HG02763 (cell line): ENCODE measurements at regions not wholly inside any gene's neighbourhood (a gene's known extent, or its start where the extent isn't known, plus 50 kb on each side); places are given as distances from the start of the nearest gene placed in this dataset.

Experiments used
- ATAC-seq: cut with Tn5 transposase; IDR thresholded peaks from one replicate; pipeline ENCODE4 v1.9.1; 2021; ENCODE audit warnings: mild to moderate bottlenecking, moderate library complexity; ENCODE audit not compliant: unreplicated experiment

- no peak for ATAC-seq
These were observed 86.1 kb upstream of the BZW1 start for GRCh38 chr2:200725596-200725995.

GRCh38 chr2:200728630-200729029, 83.1 kb upstream of the BZW1 start:
- ATAC-seq = no peak

- no peak for ATAC-seq
These were observed 81.4 kb upstream of the BZW1 start for GRCh38 chr2:200730302-200730701.

GRCh38 chr2:200730960-200731359, 80.8 kb upstream of the BZW1 start:
- no peak for ATAC-seq

DNA sequence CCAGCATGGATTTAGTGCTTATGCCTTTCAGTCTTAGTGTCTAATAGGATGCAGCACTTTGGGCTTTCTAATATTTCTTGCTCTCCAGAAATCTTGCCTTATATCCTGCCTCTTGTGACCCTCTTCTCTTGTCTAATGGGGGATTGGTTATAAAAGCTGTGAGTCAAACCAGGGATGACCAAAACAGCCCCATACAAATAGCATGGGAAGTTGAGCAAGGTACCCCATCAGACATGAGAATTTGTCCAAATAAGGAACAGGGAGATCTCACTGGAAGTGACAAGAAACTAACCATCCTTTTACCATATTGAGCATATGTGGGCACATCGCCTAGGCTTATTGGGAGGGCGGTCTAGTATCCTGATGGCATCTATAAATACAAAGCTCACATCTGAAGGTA, 78.8 kb upstream of the BZW1 start:
- ATAC-seq = no peak

- ATAC-seq = no peak
These were observed 78.0 kb upstream of the BZW1 start for GRCh38 chr2:200733713-200734198.

GRCh38 chr2:200735061-200735460, 76.6 kb upstream of the BZW1 start:
- ATAC-seq = no peak

DNA sequence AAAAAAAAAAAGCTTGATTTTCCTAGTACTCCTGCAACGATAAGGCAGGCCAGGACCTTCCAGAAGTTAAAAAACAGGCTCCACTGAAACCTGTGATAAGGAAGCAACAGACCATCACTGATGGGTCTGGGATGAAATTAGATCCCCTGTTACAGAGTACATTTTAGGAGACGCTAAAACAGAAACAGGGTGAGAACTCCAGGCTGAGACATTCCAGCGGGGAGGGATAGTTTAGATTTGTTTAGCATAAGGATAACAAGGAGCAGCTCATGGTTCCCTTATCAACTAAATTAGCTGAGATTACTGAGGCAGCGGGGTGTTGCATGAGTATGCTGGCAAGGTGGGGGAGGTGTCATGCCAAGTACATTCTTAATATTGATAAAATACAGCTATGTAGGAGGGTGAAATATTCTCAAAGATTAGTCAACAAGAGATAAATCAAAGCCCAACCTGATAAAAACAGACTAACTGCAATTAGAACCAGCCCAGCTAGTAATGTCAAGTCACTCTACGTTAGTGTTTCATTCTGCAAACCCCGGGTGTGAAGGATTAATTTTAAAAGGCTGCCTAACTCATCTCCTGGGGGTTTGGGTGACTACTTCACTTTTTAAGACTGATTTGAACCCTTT, 75.0 kb upstream of the BZW1 start:
- ATAC-seq = no peak

GRCh38 chr2:200737585-200737984, 74.1 kb upstream of the BZW1 start:
- ATAC-seq = no peak

DNA sequence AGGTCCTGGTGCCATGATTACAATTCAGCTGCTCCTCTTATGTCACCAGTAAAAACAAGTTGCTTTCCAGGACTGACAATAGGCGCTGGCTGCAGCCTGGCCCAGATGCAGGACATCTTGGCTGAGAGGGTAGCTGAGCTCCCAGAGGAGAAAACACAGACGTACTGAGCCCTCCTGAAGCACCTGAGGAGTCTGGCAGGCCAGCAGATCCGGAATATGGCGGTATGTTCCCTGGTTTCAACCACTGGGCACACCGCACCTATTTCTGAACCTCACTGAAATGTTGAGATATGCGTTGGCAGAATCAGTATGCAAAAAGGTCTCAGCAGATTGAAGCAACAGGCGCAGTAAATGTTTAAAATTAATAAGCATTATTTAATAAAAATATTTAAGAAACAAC, 73.1 kb upstream of the BZW1 start:
- no peak for ATAC-seq

DNA sequence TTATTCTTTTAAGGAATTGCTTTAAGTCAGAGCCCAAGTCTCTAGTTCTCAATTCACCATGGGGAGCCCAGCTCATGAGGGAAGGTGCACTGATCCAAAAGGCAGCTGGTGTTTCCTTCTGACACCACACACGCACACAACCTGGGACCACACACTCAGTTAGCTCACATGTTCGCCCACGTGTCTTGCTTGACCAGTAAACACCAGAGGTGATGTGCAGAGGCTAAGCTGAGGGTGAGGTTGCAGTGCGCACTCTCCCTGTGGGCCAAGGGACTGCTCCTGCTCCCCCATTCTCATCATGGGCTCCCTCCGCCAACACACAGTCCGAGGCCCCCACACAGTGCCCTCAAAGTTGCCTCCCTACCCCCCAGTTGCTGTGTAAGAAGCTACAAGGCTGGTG, 70.8 kb upstream of the BZW1 start:
- ATAC-seq = no peak

DNA sequence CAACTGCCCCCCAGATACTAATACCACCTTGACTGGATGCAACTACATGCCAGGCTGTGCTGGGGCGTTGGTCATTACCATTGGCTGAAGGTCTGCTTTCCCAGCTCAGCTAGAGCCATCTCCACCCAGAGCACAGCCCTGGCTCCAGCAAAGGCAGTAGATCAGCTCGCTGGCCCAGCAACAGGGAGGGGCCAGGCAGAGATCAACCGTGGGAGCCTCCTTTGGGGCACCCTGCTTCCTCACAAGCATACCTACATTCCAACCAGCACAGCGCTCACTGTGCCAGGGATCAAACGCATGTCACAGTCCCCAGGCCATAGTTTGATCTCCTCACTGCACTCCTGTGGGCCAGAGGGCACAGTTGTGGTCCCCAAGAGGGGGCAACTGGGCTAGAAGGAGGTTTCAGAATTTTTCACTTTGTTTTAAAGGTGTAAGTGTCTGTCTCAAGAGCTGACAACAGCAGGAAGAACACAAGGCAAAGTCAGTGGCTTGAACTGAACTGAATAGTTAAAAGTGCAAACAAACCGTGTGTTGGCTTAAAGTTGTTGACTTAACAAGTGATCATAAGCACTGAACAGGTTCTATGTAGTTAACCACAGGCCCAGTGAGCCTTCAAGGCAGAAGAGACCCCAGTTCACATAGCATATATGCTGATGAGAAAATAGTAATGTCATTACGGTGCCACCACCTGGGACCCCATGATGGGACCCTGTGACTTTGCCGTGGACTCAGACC, 70.1 kb upstream of the BZW1 start:
- no peak for ATAC-seq

DNA sequence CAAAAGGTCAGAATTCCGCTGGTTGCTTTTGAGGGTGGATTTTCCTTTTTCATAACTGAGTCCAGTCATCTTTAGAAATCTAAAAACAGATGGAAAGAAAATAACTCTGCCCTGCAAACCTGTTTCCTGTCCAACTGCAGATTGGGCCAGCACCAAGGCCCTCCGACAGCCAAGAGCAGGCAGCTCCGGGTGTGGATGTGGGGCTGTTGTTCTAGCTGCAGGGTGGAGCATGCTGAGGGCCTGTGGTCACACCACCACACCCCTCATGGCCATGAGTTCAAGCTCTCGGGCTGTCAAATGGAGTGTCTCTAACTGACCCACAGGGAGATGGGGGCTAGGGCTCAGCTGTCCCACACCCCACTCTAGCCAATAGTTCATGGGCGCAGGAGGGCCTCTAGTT, 69.3 kb upstream of the BZW1 start:
- no peak for ATAC-seq

DNA sequence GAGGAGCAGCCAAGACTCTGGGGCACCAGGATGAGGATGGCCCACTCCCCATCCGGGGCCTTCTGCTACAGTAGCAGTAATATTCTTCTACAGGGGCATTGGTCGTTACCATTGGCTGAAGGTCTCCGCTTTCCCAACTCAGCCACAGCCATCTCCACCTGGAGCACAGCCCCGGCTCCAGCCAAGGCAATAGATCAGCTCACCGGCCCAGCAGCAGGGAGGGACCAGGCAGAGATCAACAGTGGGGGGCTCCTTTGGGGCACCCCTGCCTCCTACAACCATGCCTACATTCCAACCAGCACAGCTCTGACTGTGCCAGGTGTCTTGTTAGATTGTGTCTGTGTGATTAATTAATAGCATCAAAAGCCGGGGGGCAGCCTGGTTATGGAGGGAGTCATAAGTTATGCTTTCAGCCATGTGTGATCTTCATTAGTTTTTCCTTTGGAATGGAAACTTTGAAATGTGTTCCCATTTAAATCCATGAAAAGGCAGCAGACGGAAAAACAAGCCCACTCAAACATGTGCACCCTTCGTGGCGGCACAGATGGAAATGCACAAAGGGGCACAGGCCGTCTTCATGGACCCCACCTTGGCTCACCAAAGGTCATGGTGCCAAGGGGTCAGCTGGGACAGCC, 68.6 kb upstream of the BZW1 start:
- ATAC-seq = no peak

DNA sequence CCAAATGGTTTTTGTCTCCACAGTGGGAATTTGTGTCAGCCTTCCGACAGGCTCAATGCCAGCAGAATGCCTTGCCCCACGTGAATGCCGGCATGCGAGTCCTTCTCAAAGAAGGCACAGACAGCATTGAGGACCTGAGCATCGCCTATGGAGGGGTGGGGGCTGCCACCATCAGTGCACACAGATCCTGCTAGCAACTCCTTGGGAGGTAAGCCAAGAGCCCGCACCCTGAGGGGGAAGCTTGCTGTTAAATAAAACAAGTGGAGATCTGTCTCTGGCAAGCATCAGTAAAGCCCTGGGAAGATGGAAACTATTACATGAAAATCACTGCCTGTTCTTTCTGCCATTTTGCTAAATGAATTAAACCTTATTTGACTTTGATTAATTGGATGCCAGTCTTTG, 67.5 kb upstream of the BZW1 start:
- ATAC-seq = no peak

GRCh38 chr2:200746301-200746700, 65.4 kb upstream of the BZW1 start:
- no peak for ATAC-seq

- ATAC-seq = no peak
These were observed 63.8 kb upstream of the BZW1 start for GRCh38 chr2:200747668-200748618.

DNA sequence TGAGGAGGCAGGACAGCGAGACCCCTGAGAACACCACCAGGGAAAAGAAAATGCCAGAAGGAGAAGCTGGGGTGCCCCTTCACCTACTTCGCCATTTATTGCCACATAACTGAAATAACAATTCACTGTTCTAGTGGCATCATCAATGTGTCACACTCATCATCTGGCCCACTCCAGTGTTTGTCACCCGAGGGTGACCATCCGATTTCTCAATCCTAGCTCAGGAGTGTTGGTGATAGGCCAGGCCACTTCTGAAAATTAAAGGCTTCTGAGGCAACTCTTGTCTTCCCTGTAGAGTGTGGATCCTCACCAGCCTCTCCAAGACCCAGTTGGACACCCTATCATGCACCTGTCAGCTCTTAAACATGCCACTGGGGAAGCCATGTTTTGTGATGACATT, 62.9 kb upstream of the BZW1 start:
- ATAC-seq = no peak

GRCh38 chr2:200749631-200750322, 61.9 kb upstream of the BZW1 start:
- no peak for ATAC-seq

DNA sequence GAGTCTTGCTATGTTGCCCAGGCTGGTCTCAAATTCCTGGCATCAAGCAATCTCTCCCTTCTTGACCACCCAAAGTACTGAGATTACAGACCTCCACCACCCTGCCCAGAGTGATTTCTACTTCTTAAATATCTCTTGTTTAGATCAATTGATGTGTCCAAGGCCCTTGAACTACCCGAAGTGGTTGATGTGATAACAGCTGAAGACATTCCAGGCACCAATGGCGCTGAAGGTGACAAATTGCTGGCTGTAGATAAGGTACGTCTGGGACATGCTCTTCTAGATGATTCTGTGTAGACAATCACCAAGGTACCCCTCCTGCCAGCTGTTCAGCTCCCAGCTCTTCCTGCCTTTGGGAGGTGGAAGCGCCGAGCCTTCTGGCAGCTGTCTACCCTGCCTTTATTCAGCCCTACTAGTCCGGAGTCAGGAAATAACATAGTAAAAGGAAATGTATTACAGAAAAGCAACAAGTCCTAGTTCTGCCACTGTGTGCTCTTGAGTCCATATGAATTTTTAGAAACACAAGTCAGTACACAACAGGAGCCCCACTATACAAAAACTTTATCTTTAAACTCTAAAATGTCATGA, 61.3 kb upstream of the BZW1 start:
- no peak for ATAC-seq
